Kidney tubule cell (primary cell): ENCODE measurements at regions not wholly inside any gene's neighbourhood (a gene's known extent, or its start where the extent isn't known, plus 50 kb on each side); places are given as distances from the start of the nearest gene placed in this dataset.
"Not testable (repeated sequence)": the region's sequence is repeated elsewhere in the genome, so short reads cannot be mapped to it uniquely, and the experiment has no call there.

Experiments used
- DNase-seq: peaks from one replicate; pipeline ENCODE4 v3.0.0-alpha.2; 2018; ENCODE audit warnings: low spot score

- peak; percentile 85 for DNase-seq
Observed at GRCh38 chr1:191498318-191498717, 659.9 kb upstream of the RGS18 start.

GRCh38 chr1:191498825-191499224 is 659.4 kb upstream of the RGS18 start:
- DNase-seq, result no peak

- no peak for DNase-seq
Observed at GRCh38 chr1:191504999-191505398, 653.3 kb upstream of the RGS18 start.

- DNase-seq, result peak; percentile 85
Observed at GRCh38 chr1:191508239-191508638, 650.0 kb upstream of the RGS18 start.

GRCh38 chr1:191511480-191511879 is 646.8 kb upstream of the RGS18 start:
- not testable (repeated sequence) for DNase-seq

- DNase-seq, result no peak
Observed at GRCh38 chr1:191517826-191518225, 640.4 kb upstream of the RGS18 start.

GRCh38 chr1:191519519-191519918 is 638.7 kb upstream of the RGS18 start:
- DNase-seq, result peak; percentile 26

- no peak for DNase-seq
Observed at GRCh38 chr1:191520345-191520744, 637.9 kb upstream of the RGS18 start.

GRCh38 chr1:191525944-191526343 is 632.3 kb upstream of the RGS18 start:
- not testable (repeated sequence) for DNase-seq

GRCh38 chr1:191528275-191528674 is 630.0 kb upstream of the RGS18 start:
- DNase-seq, result peak; percentile 11

- DNase-seq, result no peak
Observed at GRCh38 chr1:191530928-191531327, 627.3 kb upstream of the RGS18 start.

GRCh38 chr1:191533254-191533653 is 625.0 kb upstream of the RGS18 start:
- no peak for DNase-seq

GRCh38 chr1:191536791-191537429 is 621.4 kb upstream of the RGS18 start:
- DNase-seq, result no peak

GRCh38 chr1:191541758-191542157 is 616.5 kb upstream of the RGS18 start:
- no peak for DNase-seq

GRCh38 chr1:191542444-191542843 is 615.8 kb upstream of the RGS18 start:
- DNase-seq, result no peak

GRCh38 chr1:191546803-191547202 is 611.5 kb upstream of the RGS18 start:
- DNase-seq, result no peak

GRCh38 chr1:191551019-191551418 is 607.2 kb upstream of the RGS18 start:
- no peak for DNase-seq

GRCh38 chr1:191558379-191558778 is 599.9 kb upstream of the RGS18 start:
- DNase-seq, result peak; percentile 32

- no peak for DNase-seq
Observed at GRCh38 chr1:191561276-191561675, 597.0 kb upstream of the RGS18 start.

GRCh38 chr1:191564275-191564674 is 594.0 kb upstream of the RGS18 start:
- DNase-seq, result no peak

GRCh38 chr1:191572479-191572878 is 585.8 kb upstream of the RGS18 start:
- no peak for DNase-seq

GRCh38 chr1:191575180-191575579 is 583.1 kb upstream of the RGS18 start:
- DNase-seq, result peak; percentile 19

- no peak for DNase-seq
Observed at GRCh38 chr1:191575746-191576145, 582.5 kb upstream of the RGS18 start.

GRCh38 chr1:191577213-191577612 is 581.0 kb upstream of the RGS18 start:
- no peak for DNase-seq
